H1 (cell line): ENCODE measurements at regions not wholly inside any gene's neighbourhood (a gene's known extent, or its start where the extent isn't known, plus 50 kb on each side); places are given as distances from the start of the nearest gene placed in this dataset.

Experiments
- CTCF ChIA-PET: fragments of 300-600 bp; sonication (Branson Sonifier 250); formaldehyde crosslinking; loops from one replicate; lab custom pipeline; 2021; ENCODE audit not compliant: partially characterized antibody; lab: Charles Lee
- POLR2A ChIA-PET: fragments of 300-600 bp; sonication (Branson Sonifier 250); formaldehyde crosslinking; loops from one replicate; lab custom pipeline; 2021; ENCODE audit warnings: inconsistent platforms; ENCODE audit not compliant: partially characterized antibody; lab: Charles Lee
- DNase-seq, 2 experiments: peaks; one replicate each; pipeline versions ENCODE4 v3.0.0 to v3.0.0-alpha.2; 2010 to 2022; ENCODE audit warnings: low spot score in 2 of 2, low read depth in 1 of 2, mixed read lengths in 1 of 2
- FAIRE-seq: peaks from 2 replicates; lab custom pipeline; 2011; peaks lifted over from hg19 to GRCh38; lab: Jason Lieb, UNC
- H2AFZ ChIP-seq: 2 replicates; pipeline ENCODE4 v1.8.1; 2012; ENCODE audit warnings: low read length, inconsistent platforms
- H2AK5ac ChIP-seq: 2 replicates; pipeline ENCODE4 v1.6.1; 2013; ENCODE audit warnings: low read depth, low read length
- H2BK120ac ChIP-seq: replicated peaks from 2 replicates; pipeline ENCODE3; 2013; ENCODE audit warnings: low read depth, low read length, inconsistent platforms
- H2BK12ac ChIP-seq: 2 replicates; pipeline ENCODE4 v1.6.1; 2013; ENCODE audit warnings: low read depth, low read length
- H2BK15ac ChIP-seq: 2 replicates; pipeline ENCODE4 v1.6.1; 2013; ENCODE audit warnings: low read length
- H2BK20ac ChIP-seq: 2 replicates; pipeline ENCODE4 v1.6.1; 2013; ENCODE audit warnings: low read length
- H2BK5ac ChIP-seq: 2 replicates; pipeline ENCODE4 v1.6.1; 2013; ENCODE audit warnings: low read depth, low read length
- H3K14ac ChIP-seq: 2 replicates; pipeline ENCODE4 v1.6.1; 2013; ENCODE audit warnings: inconsistent platforms; ENCODE audit not compliant: insufficient read length
- H3K18ac ChIP-seq: 2 replicates; pipeline ENCODE4 v1.6.1; 2013; ENCODE audit warnings: low read length; ENCODE audit errors: extremely low read depth
- H3K23ac ChIP-seq: 2 replicates; pipeline ENCODE4 v1.6.1; 2013; ENCODE audit warnings: inconsistent platforms; ENCODE audit not compliant: insufficient read length
- H3K23me2 ChIP-seq: 2 replicates; pipeline ENCODE4 v1.6.1; 2013; ENCODE audit warnings: low read depth, low read length
- H3K27ac ChIP-seq: 2 replicates; pipeline ENCODE4 v1.6.1; 2011; ENCODE audit warnings: low read depth, low read length, inconsistent platforms
- H3K27me3 ChIP-seq, 4 experiments: replicated peaks in 1 of 4; 1 replicate in 1 of 4; 2 replicates in 3 of 4; pipeline versions ENCODE4 v1.6.1 to v1.8.1; 2011 to 2013; ENCODE audit warnings: low read length in 3 of 4, mild to moderate bottlenecking in 3 of 4, inconsistent platforms in 2 of 4, mixed read lengths in 2 of 4, moderate library complexity in 1 of 4; ENCODE audit not compliant: control insufficient read depth in 3 of 4, insufficient read depth in 3 of 4; ENCODE audit errors: extremely low read depth in 1 of 4
- H3K36me3 ChIP-seq, 4 experiments: 2 replicates each; pipeline versions ENCODE4 v1.6.1 to v1.8.1; 2011 to 2013; ENCODE audit warnings: mild to moderate bottlenecking in 4 of 4, low read length in 3 of 4, moderate library complexity in 2 of 4, control low read depth in 1 of 4, inconsistent platforms in 1 of 4; ENCODE audit not compliant: insufficient read depth in 4 of 4, control insufficient read depth in 2 of 4
- H3K4ac ChIP-seq: replicated peaks from 2 replicates; pipeline ENCODE3; 2013; ENCODE audit warnings: low read length, low read depth, mixed read lengths, inconsistent platforms; ENCODE audit not compliant: insufficient read length
- H3K4me1 ChIP-seq, 4 experiments: replicated peaks in 1 of 4; 1 replicate in 1 of 4; 2 replicates in 3 of 4; pipeline versions ENCODE4 v1.6.1 to v1.8.1; 2011 to 2013; ENCODE audit warnings: low read length in 3 of 4, inconsistent platforms in 2 of 4, mixed read lengths in 1 of 4; ENCODE audit not compliant: insufficient read depth in 4 of 4, control insufficient read depth in 3 of 4
- H3K4me2 ChIP-seq, 2 experiments: 2 replicates each; pipeline versions ENCODE4 v1.6.1 to v1.8.1; 2011 to 2013; ENCODE audit warnings: low read depth in 2 of 2, low read length in 2 of 2, control low read depth in 1 of 2, inconsistent platforms in 1 of 2, mild to moderate bottlenecking in 1 of 2; ENCODE audit not compliant: insufficient read depth in 1 of 2
- H3K4me3 ChIP-seq, 4 experiments: fragments of 200-600, 300-600 bp in 1 of 4; sonication (generic), shearing (Covaris generic), sonication (Bioruptor Twin) in 1 of 4; 2 replicates each; pipeline versions ENCODE4 v1.5.1 to v1.8.1; 2011 to 2016; ENCODE audit warnings: low read length in 4 of 4, low read depth in 3 of 4, control low read depth in 2 of 4, inconsistent platforms in 2 of 4, mild to moderate bottlenecking in 2 of 4, mixed read lengths in 1 of 4, moderate library complexity in 1 of 4; ENCODE audit not compliant: insufficient read depth in 2 of 4; ENCODE audit errors: extremely low read depth in 1 of 4
- H3K56ac ChIP-seq: replicated peaks from 2 replicates; pipeline ENCODE3; 2013; ENCODE audit warnings: low read depth, mild to moderate bottlenecking, mixed read lengths, low read length, inconsistent platforms; ENCODE audit not compliant: insufficient read length
- H3K79me1 ChIP-seq: 2 replicates; pipeline ENCODE4 v1.6.1; 2013; ENCODE audit warnings: low read depth, low read length, control low read depth
- H3K79me2 ChIP-seq, 2 experiments: 2 replicates each; pipeline versions ENCODE4 v1.6.1 to v1.8.1; 2012 to 2013; ENCODE audit warnings: low read length in 2 of 2, mild to moderate bottlenecking in 2 of 2, inconsistent platforms in 1 of 2; ENCODE audit not compliant: insufficient read depth in 2 of 2, control insufficient read depth in 1 of 2
- H3K9ac ChIP-seq, 4 experiments: replicated peaks in 1 of 4; 1 replicate in 1 of 4; 2 replicates in 3 of 4; pipeline versions ENCODE4 v1.6.1 to v1.8.1; 2011 to 2013; ENCODE audit warnings: low read depth in 3 of 4, low read length in 3 of 4, control low read depth in 2 of 4, mild to moderate bottlenecking in 2 of 4, moderate library complexity in 2 of 4, inconsistent platforms in 1 of 4; ENCODE audit errors: extremely low read depth in 1 of 4
- H3K9me3 ChIP-seq, 2 experiments: 2 replicates each; pipeline versions ENCODE4 v1.6.1 to v1.8.1; 2012 to 2013; ENCODE audit warnings: mild to moderate bottlenecking in 2 of 2, moderate library complexity in 2 of 2, control low read depth in 1 of 2, inconsistent platforms in 1 of 2, low read depth in 1 of 2, low read length in 1 of 2, mixed read lengths in 1 of 2; ENCODE audit not compliant: insufficient read depth in 2 of 2
- H4K20me1 ChIP-seq, 2 experiments: replicated peaks in 1 of 2; 2 replicates each; pipeline versions ENCODE3 to v1.8.1; 2011 to 2013; ENCODE audit warnings: inconsistent platforms in 2 of 2, low read length in 2 of 2, mild to moderate bottlenecking in 1 of 2; ENCODE audit not compliant: insufficient read depth in 2 of 2, control insufficient read depth in 1 of 2
- H4K5ac ChIP-seq: 2 replicates; pipeline ENCODE4 v1.6.1; 2013; ENCODE audit warnings: low read length, low read depth, mixed read lengths, inconsistent platforms; ENCODE audit not compliant: insufficient read length
- H4K8ac ChIP-seq: 2 replicates; pipeline ENCODE4 v1.8.0; 2013; ENCODE audit warnings: mild to moderate bottlenecking, moderate library complexity, low read length, inconsistent platforms; ENCODE audit not compliant: insufficient read depth; ENCODE audit errors: extremely low read depth
- H4K91ac ChIP-seq: replicated peaks from 2 replicates; pipeline ENCODE3; 2013; ENCODE audit warnings: low read length, mixed read lengths, inconsistent platforms; ENCODE audit not compliant: insufficient read length
- RBBP5 ChIP-seq: IDR thresholded peaks from 2 replicates; pipeline ENCODE4 v1.7.1; 2012; ENCODE audit warnings: low read depth, mild to moderate bottlenecking, inconsistent platforms, low read length, moderate library complexity, borderline replicate concordance
- WGBS, 2 experiments: shearing (Covaris generic) in 1 of 2; methylation state at CpG; one replicate each; pipeline versions ENCODE4 v1.1.6 to v1.1.7; 2013 to 2015; ENCODE audit warnings: low lambda C conversion rate in 2 of 2, mixed read lengths in 2 of 2, inconsistent platforms in 1 of 2, low coverage in 1 of 2, missing lambda C conversion rate in 1 of 2; ENCODE audit not compliant: insufficient replicate concordance in 2 of 2, insufficient coverage in 1 of 2, insufficient read length in 1 of 2; ENCODE audit errors: extremely low coverage in 1 of 2, missing lambda C conversion rate in 1 of 2; 5-methylcytosine and 5-hydroxymethylcytosine counted together

DNA sequence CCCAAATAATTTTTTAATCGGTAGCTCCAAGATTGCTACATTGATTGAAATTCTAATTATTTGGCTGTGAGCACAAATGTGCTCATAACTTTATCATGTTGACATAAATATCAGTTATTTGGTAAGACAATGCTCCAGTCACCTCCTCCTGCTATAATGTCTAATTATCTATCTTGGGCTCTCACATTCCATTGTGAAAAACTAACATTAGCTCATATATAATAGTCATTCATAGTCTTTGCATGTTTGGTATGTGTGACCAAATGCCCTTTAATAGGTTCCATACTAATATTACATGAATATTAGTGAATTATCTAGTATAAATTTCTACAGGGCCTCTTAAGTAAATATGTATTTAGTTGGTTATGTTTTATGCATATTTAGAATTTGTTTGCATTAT lies 185.6 kb upstream of the MCHR2 start:
- Histone ChIP-seq H4K5ac (no peak overlapping the region), H3K4ac (no peak overlapping the region), H4K8ac (no peak overlapping the region), H2BK12ac (no peak overlapping the region), H3K4me1 (peaks cover 0 to 5% (median 4%) of the 10 kb centered on the region in 4 experiments; a peak in 5 of 7 replicates), H3K56ac (no peak overlapping the region), H2AFZ (no peak overlapping the region), H3K23ac (no peak overlapping the region), H3K14ac (no peak overlapping the region), H2BK20ac (no peak overlapping the region), H3K9ac (no peak overlapping the region), H3K79me2 (no peaks in the 10 kb centered on the region), H2BK120ac (no peak overlapping the region), H2BK5ac (no peak overlapping the region), H4K91ac (no peak overlapping the region), H2BK15ac (no peak overlapping the region), H3K9me3 (no peaks in the 10 kb centered on the region), H2AK5ac (no peak overlapping the region), H3K4me3 (no peak overlapping the region), H3K79me1 (no peaks in the 10 kb centered on the region), H3K27ac (no peak overlapping the region), H3K18ac (no peak overlapping the region), H4K20me1 (no peaks in the 10 kb centered on the region), H3K4me2 (no peak overlapping the region), H3K23me2 (no peaks in the 10 kb centered on the region), H3K36me3 (no peaks in the 10 kb centered on the region), H3K27me3 (peaks cover 0 to 1% (median 0%) of the 10 kb centered on the region in 4 experiments; a peak in 1 of 7 replicates)
- ChIA-PET CTCF (interaction anchor here (0.8 to 1.0 kb wide), 2 partner anchors 81 to 272 kb away, joined by 3 read pairs; no protein-coding TSS in a partner anchor), POLR2A (interaction anchor here (1.5 kb wide), 1 partner anchor 9 kb away, joined by 3 read pairs; no protein-coding TSS in a partner anchor)
- DNase-seq (no peak), FAIRE-seq (no peak)
- whole genome bisulfite sequencing, 2 experiments: 90% methylated on average over 1 of the region's 1 CpG; no CpG with 5 or more reads in 1 of the 2 experiments
- TF ChIP-seq RBBP5: no peak
